K562 (cell line): ENCODE measurements at regions not wholly inside any gene's neighbourhood (a gene's known extent, or its start where the extent isn't known, plus 50 kb on each side); places are given as distances from the start of the nearest gene placed in this dataset.

Experiments
- BACH1 ChIP-seq: fragments of 200-800 bp; sonication (Bioruptor generic); IDR thresholded peaks from 2 replicates; pipeline ENCODE4 v1.6.1; 2016; ENCODE audit warnings: missing genetic modification characterization, missing compliant biosample characterization
- CBX1 ChIP-seq: sonication (generic); IDR thresholded peaks from 2 replicates; pipeline ENCODE4 v1.6.1; 2016; ENCODE audit warnings: antibody characterized with exemption, low read depth, mild to moderate bottlenecking
- CTBP1 ChIP-seq: fragments of 450-650 bp; IDR thresholded peaks from 2 replicates; pipeline ENCODE4 v1.6.1; 2016; ENCODE audit warnings: borderline replicate concordance
- DLX4 ChIP-seq: fragments of 250-450 bp; sonication (Bioruptor Pico); IDR thresholded peaks from 2 replicates; pipeline ENCODE4 v1.6.1; 2021; ENCODE audit warnings: mild to moderate bottlenecking
- ETV1 ChIP-seq: fragments of 450-650 bp; conservative IDR thresholded peaks from 2 replicates; pipeline ENCODE4 v1.6.1; 2016; ENCODE audit warnings: missing genetic modification characterization, control low read depth, low read depth, missing compliant biosample characterization
- IFI16 ChIP-seq: fragments of 250-450 bp; sonication (Bioruptor Pico); IDR thresholded peaks from 2 replicates; pipeline ENCODE4 v2.1.2; 2022; ENCODE audit warnings: mild to moderate bottlenecking, inconsistent platforms
- MLLT1 ChIP-seq, 2 experiments: fragments of 450-650 bp; IDR thresholded peaks; 2 replicates each; pipeline ENCODE4 v1.6.1; 2016
- MYNN ChIP-seq, 2 experiments: sonication (generic); formaldehyde crosslinking in 1 of 2; IDR thresholded peaks; 2 replicates each; pipeline versions ENCODE4 v1.5.0 to v1.6.1; 2016 to 2020; ENCODE audit warnings: antibody characterized with exemption in 1 of 2, missing genetic modification reagents in 1 of 2
- NCOA1 ChIP-seq: fragments of 450-650 bp; IDR thresholded peaks from 2 replicates; pipeline ENCODE4 v1.6.1; 2016; ENCODE audit warnings: low read depth
- NR4A1 ChIP-seq, 2 experiments: fragments of 250-450 bp in 1 of 2; fragments of 450-650 bp in 1 of 2; sonication (Bioruptor Pico) in 1 of 2; IDR thresholded peaks; 2 replicates each; pipeline versions ENCODE4 v1.4.0 to v1.6.1; 2016 to 2020; ENCODE audit warnings: mild to moderate bottlenecking in 2 of 2, missing compliant biosample characterization in 1 of 2, missing genetic modification characterization in 1 of 2, moderate library complexity in 1 of 2
- RAD21 ChIP-seq, 2 experiments: fragments of 250-450 bp in 1 of 2; fragments of 450-650 bp in 1 of 2; sonication (Bioruptor Pico) in 1 of 2; formaldehyde crosslinking in 1 of 2; IDR thresholded peaks in 1 of 2; conservative IDR thresholded peaks in 1 of 2; 2 replicates each; pipeline versions ENCODE4 v1.4.0 to v1.8.0; 2020 to 2022; ENCODE audit warnings: mild to moderate bottlenecking in 2 of 2, moderate library complexity in 1 of 2
- SMARCB1 ChIP-seq: IDR thresholded peaks from 2 replicates; pipeline ENCODE4 v1.6.1; 2011; ENCODE audit warnings: improper control_type of control experiment, low read depth; ENCODE audit not compliant: insufficient read length
- STAG1 ChIP-seq: sonication (generic); formaldehyde crosslinking; IDR thresholded peaks from 2 replicates; pipeline ENCODE4 v1.5.0; 2020; ENCODE audit warnings: missing genetic modification reagents, borderline replicate concordance
- TBP ChIP-seq: optimal IDR thresholded peaks from 2 replicates; pipeline ENCODE3; 2011; ENCODE audit warnings: low read depth, low read length, improper control_type of control experiment
- TCFL5 ChIP-seq: fragments of 250-450 bp; sonication (Bioruptor Pico); conservative IDR thresholded peaks from 2 replicates; pipeline ENCODE4 v1.6.1; 2021; ENCODE audit warnings: mild to moderate bottlenecking, moderate library complexity, matching md5 sums
- YY1 ChIP-seq, 3 experiments: IDR thresholded peaks; 2 replicates each; pipeline ENCODE4 v1.6.1; 2011; ENCODE audit warnings: low read length in 2 of 3, mild to moderate bottlenecking in 2 of 3, moderate library complexity in 2 of 3, borderline replicate concordance in 1 of 3, control low read depth in 1 of 3, low read depth in 1 of 3; ENCODE audit not compliant: insufficient read depth in 3 of 3, insufficient replicate concordance in 2 of 3, control insufficient read depth in 1 of 3, insufficient read length in 1 of 3; ENCODE audit errors: extremely low read depth in 1 of 3
- ZNF12 ChIP-seq: sonication (generic); formaldehyde crosslinking; IDR thresholded peaks from 2 replicates; pipeline ENCODE4 v1.4.0; 2020; ENCODE audit warnings: mild to moderate bottlenecking, missing genetic modification reagents
- ZNF133 ChIP-seq: fragments of 250-450 bp; sonication (Bioruptor Pico); IDR thresholded peaks from 2 replicates; pipeline ENCODE4 v1.4.0; 2020; ENCODE audit warnings: mild to moderate bottlenecking
- ZNF586 ChIP-seq: fragments of 450-650 bp; formaldehyde crosslinking; conservative IDR thresholded peaks from 2 replicates; pipeline ENCODE4 v1.4.0; 2020; ENCODE audit warnings: mild to moderate bottlenecking, moderate library complexity
- TF ChIP-seq, protein P1 (sequence below), 2 experiments: fragments of 450-650 bp; IDR thresholded peaks; 2 replicates each; pipeline ENCODE4 v1.6.1; 2018; ENCODE audit warnings: mild to moderate bottlenecking in 2 of 2, low read depth in 1 of 2; ENCODE audit not compliant: partially characterized antibody in 2 of 2

DNA sequence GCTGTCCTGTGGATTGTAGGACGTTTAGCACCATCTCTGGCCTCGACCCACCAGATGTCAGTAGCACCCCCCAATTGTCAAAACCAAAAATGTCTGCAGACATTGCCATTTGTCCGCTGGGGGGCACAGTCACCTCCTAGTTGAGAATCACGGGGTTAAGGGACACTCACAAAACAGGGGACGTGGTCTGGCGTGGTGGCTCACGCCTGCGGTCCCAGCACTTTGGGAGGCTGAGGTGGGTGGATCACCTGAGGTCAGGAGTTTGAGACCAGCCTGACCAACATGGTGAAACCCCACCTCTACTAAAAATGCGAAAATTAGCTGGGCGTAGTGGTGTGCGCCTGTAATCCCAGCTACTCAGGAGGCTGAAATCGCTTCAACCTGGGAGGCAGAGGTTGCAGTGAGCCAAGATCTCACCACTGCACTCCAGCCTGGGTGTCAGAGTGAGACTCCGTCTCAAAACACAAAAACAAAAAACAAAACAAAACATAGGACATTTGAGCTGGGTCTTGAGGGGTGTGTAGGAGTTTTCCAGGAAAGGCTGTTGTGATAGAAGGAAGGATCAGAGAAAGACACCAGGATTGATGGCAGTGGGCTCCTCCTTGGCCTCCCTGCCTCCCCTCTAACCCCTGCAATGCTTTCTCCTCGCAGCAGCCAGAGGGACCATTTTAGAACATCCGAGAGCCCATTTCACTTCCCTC, 171.8 kb upstream of the GSE1 start (continued):
- TF ChIP-seq STAG1 (peak; percentile 92; the same call in 1 of the 2 replicates), ZNF586 (CRISPR knock-in tag) (no peak), RAD21 (CRISPR knock-in tag; conservative IDR thresholded peaks at IDR 0.05 in 1 of 2, IDR thresholded peaks at IDR 0.05 in 1 of 2) (peak; percentile 96 to 98), BACH1 (no peak), ETV1 (tag) (peak; percentile 52), MLLT1 (IDR thresholded peaks at IDR 0.05) (peak; percentile 26 to 86; a peak in 3 of 4 replicates), CTBP1 (peak; percentile 61; the same call in 1 of the 2 replicates), TCFL5 (no peak), NCOA1 (no peak), IFI16 (no peak), NR4A1 (CRISPR knock-in tag; IDR thresholded peaks at IDR 0.05) (no peak), NR4A1 (tag; IDR thresholded peaks at IDR 0.05) (no peak), SMARCB1 (no peak), CBX1 (0 out of 2 replicates have a peak, but pooled peaks have one; percentile 34), TBP (no peak), MYNN (IDR thresholded peaks at IDR 0.05) (0 out of 2 replicates have a peak, but pooled peaks have one; percentile 45), MYNN (CRISPR knock-in tag; IDR thresholded peaks at IDR 0.05) (no peak), DLX4 (CRISPR knock-in tag) (no peak), YY1 (IDR thresholded peaks at IDR 0.05; ENCODE audit: borderline replicate concordance in 1 of 3, control insufficient read depth in 1 of 3, extremely low read depth in 1 of 3, insufficient read depth in 3 of 3, insufficient read length in 1 of 3, insufficient replicate concordance in 2 of 3, low read depth in 1 of 3, low read length in 2 of 3) (peak in 1 of 3 experiments; percentile 75), ZNF133 (no peak), ZNF12 (CRISPR knock-in tag) (no peak)
- TF ChIP-seq, protein P1, sequence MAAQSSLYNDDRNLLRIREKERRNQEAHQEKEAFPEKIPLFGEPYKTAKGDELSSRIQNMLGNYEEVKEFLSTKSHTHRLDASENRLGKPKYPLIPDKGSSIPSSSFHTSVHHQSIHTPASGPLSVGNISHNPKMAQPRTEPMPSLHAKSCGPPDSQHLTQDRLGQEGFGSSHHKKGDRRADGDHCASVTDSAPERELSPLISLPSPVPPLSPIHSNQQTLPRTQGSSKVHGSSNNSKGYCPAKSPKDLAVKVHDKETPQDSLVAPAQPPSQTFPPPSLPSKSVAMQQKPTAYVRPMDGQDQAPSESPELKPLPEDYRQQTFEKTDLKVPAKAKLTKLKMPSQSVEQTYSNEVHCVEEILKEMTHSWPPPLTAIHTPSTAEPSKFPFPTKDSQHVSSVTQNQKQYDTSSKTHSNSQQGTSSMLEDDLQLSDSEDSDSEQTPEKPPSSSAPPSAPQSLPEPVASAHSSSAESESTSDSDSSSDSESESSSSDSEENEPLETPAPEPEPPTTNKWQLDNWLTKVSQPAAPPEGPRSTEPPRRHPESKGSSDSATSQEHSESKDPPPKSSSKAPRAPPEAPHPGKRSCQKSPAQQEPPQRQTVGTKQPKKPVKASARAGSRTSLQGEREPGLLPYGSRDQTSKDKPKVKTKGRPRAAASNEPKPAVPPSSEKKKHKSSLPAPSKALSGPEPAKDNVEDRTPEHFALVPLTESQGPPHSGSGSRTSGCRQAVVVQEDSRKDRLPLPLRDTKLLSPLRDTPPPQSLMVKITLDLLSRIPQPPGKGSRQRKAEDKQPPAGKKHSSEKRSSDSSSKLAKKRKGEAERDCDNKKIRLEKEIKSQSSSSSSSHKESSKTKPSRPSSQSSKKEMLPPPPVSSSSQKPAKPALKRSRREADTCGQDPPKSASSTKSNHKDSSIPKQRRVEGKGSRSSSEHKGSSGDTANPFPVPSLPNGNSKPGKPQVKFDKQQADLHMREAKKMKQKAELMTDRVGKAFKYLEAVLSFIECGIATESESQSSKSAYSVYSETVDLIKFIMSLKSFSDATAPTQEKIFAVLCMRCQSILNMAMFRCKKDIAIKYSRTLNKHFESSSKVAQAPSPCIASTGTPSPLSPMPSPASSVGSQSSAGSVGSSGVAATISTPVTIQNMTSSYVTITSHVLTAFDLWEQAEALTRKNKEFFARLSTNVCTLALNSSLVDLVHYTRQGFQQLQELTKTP (IDR thresholded peaks at IDR 0.05; ENCODE audit: low read depth in 1 of 2, partially characterized antibody in 2 of 2): no peak
